ENCODE measurements at regions not wholly inside any gene's neighbourhood (a gene's known extent, or its start where the extent isn't known, plus 50 kb on each side); places are given as distances from the start of the nearest gene placed in this dataset.

- H4K8ac ChIP-seq (ENCODE audit: low read depth in 2 of 2, low read length in 2 of 2) = no peak overlapping the region
- H2AK9ac ChIP-seq (replicated peaks; ENCODE audit: low read depth, low read length, poor library complexity) = no peak overlapping the region
- no peak overlapping the region for H2BK20ac ChIP-seq (ENCODE audit: low read depth, low read length)
- WGBS, 2 experiments (ENCODE audit: extremely low coverage in 2 of 2, insufficient read length in 1 of 2) = no CpG with 5 or more reads among the region's 4 CpGs
- H3K27me3 ChIP-seq (ENCODE audit: control insufficient read depth, insufficient read depth, low read length) = no peaks in the 10 kb centered on the region
- H3K9ac ChIP-seq (ENCODE audit: low read depth, low read length) = no peak overlapping the region
- TF ChIP-seq CEBPB (IDR thresholded peaks at IDR 0.05; ENCODE audit: low read depth, low read length) (no peak), ELK1 (IDR thresholded peaks at IDR 0.05; ENCODE audit: borderline replicate concordance, low read depth, low read length) (no peak)
- no TSS peak for BruUV-seq (replicated peaks)
- intact Hi-C loops (cut with micrococcal nuclease) (no loop called here), dilution Hi-C loops (cut with HindIII; ENCODE audit: low sequenced_read_pairs, unreplicated experiment) (no loop called here), in situ Hi-C loops (cut with MboI; ENCODE audit: low sequenced_read_pairs) (no loop called here)
- no peak overlapping the region for H4K91ac ChIP-seq (ENCODE audit: insufficient read depth, low read depth, low read length)
- no peak overlapping the region for H3K27ac ChIP-seq (ENCODE audit: insufficient read depth, low read length)
- no peak overlapping the region for H3K4ac ChIP-seq (ENCODE audit: low read depth, low read length)
- no peak for ATAC-seq (ENCODE audit: low read depth)
- H3K14ac ChIP-seq (replicated peaks; ENCODE audit: low read depth, low read length) = no peak overlapping the region
- CTCF ChIA-PET = no interaction called here
- no peak overlapping the region for H3K18ac ChIP-seq (ENCODE audit: low read depth, low read length)
- no peaks in the 10 kb centered on the region for H3K4me1 ChIP-seq (ENCODE audit: control insufficient read depth, insufficient read depth, low read length)
- no peaks in the 10 kb centered on the region for H4K20me1 ChIP-seq (ENCODE audit: insufficient read depth, low read length)
- H2AK5ac ChIP-seq (ENCODE audit: low read depth, low read length) = no peak overlapping the region
- DNase-seq = no peak
- H3K4me2 ChIP-seq (ENCODE audit: low read depth, low read length) = no peak overlapping the region
- POLR2A ChIA-PET (ENCODE audit: unreplicated experiment) = no interaction called here
- H2BK15ac ChIP-seq (ENCODE audit: low read depth, low read length) = no peak overlapping the region
- no peaks in the 10 kb centered on the region for H3K9me1 ChIP-seq (ENCODE audit: insufficient read depth, low read length)
- H4K5ac ChIP-seq (ENCODE audit: low read depth, low read length) = no peak overlapping the region
- no peak overlapping the region for H3K56ac ChIP-seq (ENCODE audit: extremely low read depth, insufficient read depth, low read length)
- H3K4me3 ChIP-seq (ENCODE audit: insufficient read depth, low read depth, low read length) = no peak overlapping the region
- H3K36me3 ChIP-seq (ENCODE audit: control insufficient read depth, insufficient read depth, low read length) = no peaks in the 10 kb centered on the region
- H2BK5ac ChIP-seq (ENCODE audit: low read depth, low read length, poor library complexity, severe bottlenecking) = no peak overlapping the region
- no peaks in the 10 kb centered on the region for H3K79me1 ChIP-seq (ENCODE audit: low read depth in 1 of 2, low read length in 2 of 2)
- no peak overlapping the region for H2AFZ ChIP-seq (replicated peaks; ENCODE audit: low read length, poor library complexity)
- H3K9me3 ChIP-seq (ENCODE audit: control insufficient read depth, insufficient read depth, low read length) = no peaks in the 10 kb centered on the region
- H2BK120ac ChIP-seq (ENCODE audit: low read depth, low read length) = no peak overlapping the region
- no peak overlapping the region for H3K23ac ChIP-seq (ENCODE audit: low read depth, low read length)
Observed at GRCh38 chr9:32331240-32331639, 53.2 kb upstream of the ACO1 start.
